ENCODE measurements at regions not wholly inside any gene's neighbourhood (a gene's known extent, or its start where the extent isn't known, plus 50 kb on each side); places are given as distances from the start of the nearest gene placed in this dataset.
"Not testable (repeated sequence)": the region's sequence is repeated elsewhere in the genome, so short reads cannot be mapped to it uniquely, and the experiment has no call there.

DNA sequence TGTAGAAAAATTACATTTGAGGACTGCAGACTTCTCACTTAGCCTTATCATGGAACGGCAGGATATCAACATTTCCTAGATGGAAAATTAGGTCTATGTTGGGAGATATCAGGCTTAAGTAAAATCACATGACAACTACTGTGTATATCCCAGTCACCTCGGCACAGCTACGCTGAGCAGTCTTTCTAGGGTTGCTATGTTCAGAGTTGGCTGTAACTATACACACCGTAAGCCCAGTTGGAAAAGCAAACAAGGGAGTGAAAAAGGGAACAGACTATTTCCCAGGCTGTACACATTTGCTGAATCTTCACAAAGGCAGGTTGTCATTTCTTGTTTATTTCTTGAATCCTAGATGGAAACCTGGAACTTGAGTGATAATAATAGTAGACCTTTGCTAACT lies 80.7 kb upstream of the PTPRK start:
- CTCF ChIA-PET, result no interaction called here

DNA sequence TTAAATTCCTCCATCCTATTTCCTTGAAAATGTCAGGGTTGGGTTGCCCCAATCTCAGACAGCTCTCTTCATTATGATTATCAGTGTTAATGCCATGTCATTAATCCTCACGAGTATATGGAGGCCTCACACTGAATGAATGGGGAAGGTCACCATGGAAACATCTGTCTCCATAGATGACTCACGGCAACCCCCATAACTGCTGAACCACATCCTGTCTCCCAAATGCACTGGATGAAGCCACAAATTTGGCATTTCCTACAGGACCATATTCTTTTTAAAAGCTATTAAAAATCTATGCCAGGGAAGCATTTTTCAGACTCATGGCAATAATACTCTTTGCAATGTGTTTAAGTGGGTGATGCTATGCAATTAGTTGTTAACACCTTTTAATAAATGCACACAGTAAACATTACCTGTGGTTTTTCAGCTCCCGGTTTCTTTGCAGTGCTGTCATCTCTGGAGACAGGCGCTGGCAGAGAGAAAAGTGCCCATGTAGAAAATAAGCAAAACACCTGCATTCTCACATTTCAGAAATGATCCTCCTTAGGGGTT lies 80.1 kb upstream of the PTPRK start:
- ChIA-PET POLR2A (interaction anchor here (0.6 kb wide), 1 partner anchor 167 kb away, joined by 4 read pairs; no protein-coding TSS in a partner anchor), CTCF (no interaction called here)
- ATAC-seq, result no peak
- Mint-ChIP-seq H3K36me3 (ENCODE audit: low read depth) (no peaks in the 10 kb centered on the region), H3K27ac (no peak overlapping the region), H3K27me3 (ENCODE audit: low read depth) (peaks cover 4% of the 10 kb centered on the region), H3K9me3 (ENCODE audit: insufficient read depth) (no peaks in the 10 kb centered on the region), H3K4me1 (ENCODE audit: low read depth) (peaks cover 8% of the 10 kb centered on the region), H3K4me3 (no peak overlapping the region)
- no peak for DNase-seq

More for the DNA sequence above, 80.7 kb upstream of the PTPRK start:
- POLR2A ChIA-PET, result no interaction called here
- no peak for DNase-seq
- peaks cover 4% of the 10 kb centered on the region for H3K27me3 Mint-ChIP-seq (ENCODE audit: low read depth)
- no peaks in the 10 kb centered on the region for H3K9me3 Mint-ChIP-seq (ENCODE audit: insufficient read depth)
- no peaks in the 10 kb centered on the region for H3K36me3 Mint-ChIP-seq (ENCODE audit: low read depth)
- H3K4me3 Mint-ChIP-seq, result no peak overlapping the region
- peaks cover 8% of the 10 kb centered on the region for H3K4me1 Mint-ChIP-seq (ENCODE audit: low read depth)
- H3K27ac Mint-ChIP-seq, result no peak overlapping the region
- ATAC-seq, result no peak

DNA sequence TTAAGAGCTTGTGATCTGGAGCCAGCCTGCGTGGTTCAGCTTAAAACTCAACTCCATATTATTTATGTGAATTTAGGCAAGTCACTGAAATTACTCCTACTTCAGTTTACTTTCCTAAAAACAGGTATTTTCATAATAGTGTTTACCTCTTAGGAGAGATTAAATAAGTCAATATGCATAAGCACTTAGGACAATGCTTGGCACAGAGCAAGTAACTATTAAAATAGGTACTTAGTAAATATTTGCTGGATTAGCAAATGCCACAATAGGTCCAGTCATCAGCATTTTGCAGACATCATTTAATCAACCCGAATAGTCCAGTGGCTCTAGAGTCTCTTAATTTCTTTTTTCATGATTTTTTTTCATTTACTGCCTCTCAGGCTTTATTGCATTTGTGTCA lies 78.6 kb upstream of the PTPRK start:
- ChIA-PET CTCF (no interaction called here), POLR2A (no interaction called here)
- Mint-ChIP-seq H3K36me3 (ENCODE audit: low read depth) (no peaks in the 10 kb centered on the region), H3K4me1 (ENCODE audit: low read depth) (peaks cover 8% of the 10 kb centered on the region), H3K27ac (no peak overlapping the region), H3K27me3 (ENCODE audit: low read depth) (peaks cover 7% of the 10 kb centered on the region), H3K9me3 (ENCODE audit: insufficient read depth) (no peaks in the 10 kb centered on the region), H3K4me3 (no peak overlapping the region)
- no peak for ATAC-seq
- no peak for DNase-seq

DNA sequence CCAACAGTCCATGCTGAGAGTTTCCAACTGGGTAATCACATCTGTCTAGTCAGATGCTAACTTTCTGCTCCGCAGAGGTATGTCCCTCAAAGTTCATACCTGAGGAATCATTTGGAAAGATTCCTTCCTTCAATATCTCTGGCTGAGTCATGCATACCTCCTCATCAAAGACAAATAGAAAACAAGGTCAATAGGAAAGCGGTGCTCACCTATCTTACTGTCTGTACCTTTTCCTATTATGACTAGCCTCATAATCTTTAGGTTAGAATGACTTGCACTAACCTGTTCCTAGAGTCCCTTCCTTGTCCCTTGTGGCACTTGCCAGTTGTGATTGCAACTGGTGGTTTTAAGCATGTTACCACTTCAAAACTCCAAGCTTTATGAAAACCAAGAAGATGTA lies 78.2 kb upstream of the PTPRK start:
- ATAC-seq, result no peak
- ChIA-PET CTCF (no interaction called here), POLR2A (no interaction called here)
- no peak overlapping the region for H3K27ac Mint-ChIP-seq
- no peak for DNase-seq
- H3K36me3 Mint-ChIP-seq (ENCODE audit: low read depth), result no peaks in the 10 kb centered on the region
- H3K4me1 Mint-ChIP-seq (ENCODE audit: low read depth), result peaks cover 8% of the 10 kb centered on the region
- H3K9me3 Mint-ChIP-seq (ENCODE audit: insufficient read depth), result no peaks in the 10 kb centered on the region
- H3K4me3 Mint-ChIP-seq, result no peak overlapping the region
- peaks cover 7% of the 10 kb centered on the region for H3K27me3 Mint-ChIP-seq (ENCODE audit: low read depth)

DNA sequence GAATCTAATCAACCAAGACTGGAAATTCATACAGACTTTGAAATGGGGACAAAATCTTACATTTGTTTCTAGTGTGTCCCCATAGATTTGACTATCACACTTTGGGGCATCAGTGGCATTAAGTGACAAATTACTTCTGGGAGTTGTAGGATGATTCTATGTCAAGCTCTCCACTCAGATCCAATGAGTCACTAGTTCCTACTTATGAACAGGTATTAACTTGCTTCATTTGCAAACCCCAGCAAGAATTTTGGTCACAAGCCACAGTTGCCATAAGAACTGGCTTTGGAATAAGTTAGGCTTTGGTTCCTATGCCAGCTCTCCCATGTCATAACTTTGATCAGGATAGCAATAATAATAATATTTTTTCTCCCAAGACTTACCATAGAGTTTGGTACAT lies 77.6 kb upstream of the PTPRK start:
- Mint-ChIP-seq H3K9me3 (ENCODE audit: insufficient read depth) (no peaks in the 10 kb centered on the region), H3K4me3 (no peak overlapping the region), H3K27me3 (ENCODE audit: low read depth) (peaks cover 7% of the 10 kb centered on the region), H3K36me3 (ENCODE audit: low read depth) (no peaks in the 10 kb centered on the region), H3K27ac (no peak overlapping the region), H3K4me1 (ENCODE audit: low read depth) (peaks cover 8% of the 10 kb centered on the region)
- ChIA-PET CTCF (no interaction called here), POLR2A (interaction anchor here (0.5 kb wide), 1 partner anchor 638 kb away, joined by 3 read pairs; no protein-coding TSS in a partner anchor)
- no peak for ATAC-seq
- DNase-seq, result no peak

DNA sequence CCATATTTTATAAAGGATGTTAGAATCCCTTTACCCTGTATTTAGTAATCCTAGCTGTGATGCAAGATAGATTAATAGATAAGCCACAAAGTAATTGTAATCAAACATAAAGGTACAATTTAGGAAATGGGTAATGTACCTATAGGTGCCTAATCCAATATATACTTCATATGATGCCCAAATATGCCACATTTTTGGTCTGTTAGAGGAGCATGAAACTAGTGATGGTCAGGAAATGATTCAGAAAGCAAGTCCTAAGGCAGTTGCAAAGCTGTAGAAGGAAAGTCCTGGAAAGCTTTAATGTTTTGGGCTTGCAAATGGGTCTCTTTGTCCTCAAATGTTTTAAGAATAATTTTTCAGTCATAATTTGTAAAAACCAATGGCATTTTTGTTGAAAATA lies 76.6 kb upstream of the PTPRK start:
- H3K36me3 Mint-ChIP-seq (ENCODE audit: low read depth), result no peaks in the 10 kb centered on the region
- no peak for DNase-seq
- ChIA-PET POLR2A (no interaction called here), CTCF (no interaction called here)
- no peak overlapping the region for H3K27ac Mint-ChIP-seq
- H3K4me1 Mint-ChIP-seq (ENCODE audit: low read depth), result peaks cover 8% of the 10 kb centered on the region
- no peaks in the 10 kb centered on the region for H3K9me3 Mint-ChIP-seq (ENCODE audit: insufficient read depth)
- no peak for ATAC-seq
- H3K27me3 Mint-ChIP-seq (ENCODE audit: low read depth), result peaks cover 10% of the 10 kb centered on the region
- no peak overlapping the region for H3K4me3 Mint-ChIP-seq

DNA sequence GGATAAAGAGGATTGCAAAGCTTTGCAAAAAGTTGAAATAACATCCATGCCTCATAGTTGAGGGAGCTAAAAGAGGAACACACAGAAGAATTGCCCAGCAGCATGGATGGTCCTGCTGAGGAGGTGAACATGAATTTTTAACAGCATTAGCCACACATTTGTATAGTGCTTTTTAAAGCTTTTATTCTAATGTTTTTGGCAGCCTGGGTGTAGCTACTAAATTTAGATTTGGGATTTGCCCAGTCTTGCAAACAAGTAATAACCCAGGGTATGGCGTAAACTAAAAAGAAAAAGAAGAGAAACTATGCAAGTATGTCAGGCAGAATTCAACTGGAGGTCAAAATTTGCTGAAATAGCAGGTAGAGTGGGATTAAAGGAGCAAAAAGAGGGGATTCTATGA lies 75.1 kb upstream of the PTPRK start:
- Mint-ChIP-seq H3K4me3 (no peak overlapping the region), H3K9me3 (ENCODE audit: insufficient read depth) (peaks cover 4% of the 10 kb centered on the region), H3K27me3 (ENCODE audit: low read depth) (peaks cover 12% of the 10 kb centered on the region), H3K4me1 (ENCODE audit: low read depth) (peaks cover 4% of the 10 kb centered on the region), H3K27ac (no peak overlapping the region), H3K36me3 (ENCODE audit: low read depth) (no peaks in the 10 kb centered on the region)
- POLR2A ChIA-PET, result no interaction called here
- CTCF ChIA-PET, result interaction anchor here (0.7 kb wide), 1 partner anchor 749 kb away, joined by 4 read pairs; no protein-coding TSS in a partner anchor
- ATAC-seq (no peak), DNase-seq (no peak)

DNA sequence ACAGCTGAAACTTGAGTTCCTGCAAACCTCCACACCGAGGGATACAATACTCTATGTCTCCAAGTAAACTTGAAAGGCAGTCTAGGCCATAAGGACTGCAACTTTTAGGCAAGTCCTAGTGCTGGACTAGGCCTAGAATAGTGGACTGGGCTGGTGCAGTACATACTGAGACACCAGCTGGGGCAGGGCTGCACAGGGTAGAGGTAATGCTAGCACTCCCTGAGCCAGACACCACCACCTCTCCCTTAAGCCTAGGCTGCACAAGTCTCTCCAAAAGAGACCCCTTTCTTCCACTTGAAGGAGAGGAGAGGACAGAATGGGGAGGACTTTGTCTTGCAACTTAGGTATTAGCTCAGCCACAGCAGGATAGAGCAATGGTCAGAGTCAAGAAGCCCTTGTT lies 65.7 kb upstream of the PTPRK start:
- Mint-ChIP-seq H3K4me1 (ENCODE audit: low read depth) (no peaks in the 10 kb centered on the region), H3K36me3 (ENCODE audit: low read depth) (no peaks in the 10 kb centered on the region), H3K9me3 (ENCODE audit: insufficient read depth) (peaks cover 9% of the 10 kb centered on the region), H3K27me3 (ENCODE audit: low read depth) (peaks cover 5% of the 10 kb centered on the region), H3K4me3 (no peak overlapping the region), H3K27ac (no peak overlapping the region)
- no peak for ATAC-seq
- ChIA-PET CTCF (no interaction called here), POLR2A (no interaction called here)
- no peak for DNase-seq

DNA sequence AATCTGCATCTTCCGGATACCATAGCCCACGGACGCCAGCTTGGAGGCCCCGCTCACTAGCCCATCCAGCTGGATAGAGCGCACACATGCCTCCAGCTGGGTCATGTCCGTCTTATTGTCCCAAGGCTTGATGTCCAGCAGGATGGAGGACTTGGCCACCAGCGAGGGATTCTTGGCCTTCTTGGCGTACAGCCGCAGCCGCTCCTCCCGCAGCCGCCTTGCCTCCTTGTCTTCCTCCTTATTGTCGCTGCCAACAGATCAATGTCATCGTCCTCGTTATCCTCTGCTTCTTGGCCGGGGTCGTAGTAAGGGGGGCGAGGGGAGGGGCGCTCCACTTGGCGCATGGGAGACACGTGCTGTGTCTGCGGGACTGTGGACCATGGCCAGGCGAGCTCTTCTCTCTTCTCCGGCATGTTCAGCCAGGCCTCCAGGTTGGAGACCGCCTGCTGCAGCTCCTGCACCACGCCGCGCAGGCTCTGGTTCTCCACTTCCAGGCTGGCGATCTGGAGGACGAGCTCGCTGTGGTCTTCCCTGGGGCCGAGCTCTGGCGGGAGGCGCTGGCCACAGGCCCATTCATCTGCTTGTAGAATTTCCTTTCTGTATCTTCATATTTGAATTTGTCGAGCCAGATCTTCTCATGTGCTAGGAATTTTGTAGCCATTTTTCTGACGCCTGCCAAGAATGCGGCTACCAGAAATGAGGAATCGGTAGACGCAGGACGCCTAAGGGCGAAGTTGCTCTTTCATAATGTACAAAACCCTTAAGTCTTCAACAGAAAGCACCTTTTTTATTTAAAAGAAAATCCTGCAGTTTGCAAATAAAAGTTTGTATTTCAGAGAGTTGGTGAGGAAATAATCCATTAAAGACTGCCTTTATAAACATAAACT lies 60.1 kb upstream of the PTPRK start:
- Mint-ChIP-seq H3K4me1 (ENCODE audit: low read depth) (peaks cover 8% of the 10 kb centered on the region), H3K27me3 (ENCODE audit: low read depth) (peaks cover 2% of the 10 kb centered on the region), H3K36me3 (ENCODE audit: low read depth) (no peaks in the 10 kb centered on the region), H3K4me3 (no peak overlapping the region), H3K9me3 (ENCODE audit: insufficient read depth) (no peaks in the 10 kb centered on the region), H3K27ac (no peak overlapping the region)
- no peak for DNase-seq
- POLR2A ChIA-PET, result no interaction called here
- CTCF ChIA-PET, result no interaction called here
- no peak for ATAC-seq

DNA sequence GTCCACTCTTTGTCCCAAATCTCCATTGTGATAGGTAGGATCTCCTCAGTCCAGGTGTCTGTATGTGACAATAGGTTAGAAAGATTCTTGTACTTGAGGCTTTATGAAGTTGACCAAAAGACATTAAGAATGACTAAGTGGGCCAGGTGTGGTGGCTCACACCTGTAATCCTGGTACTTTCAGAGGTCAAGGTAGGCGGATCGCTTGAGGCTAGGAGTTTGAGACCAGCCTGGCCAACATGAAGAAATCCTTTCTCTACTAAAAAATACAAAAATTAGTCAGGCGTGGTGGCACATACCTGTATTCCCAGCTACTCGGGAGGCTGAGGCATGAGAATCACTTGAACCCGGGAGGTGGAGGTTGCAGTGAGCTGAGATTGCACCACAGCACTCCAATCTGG lies 54.9 kb upstream of the PTPRK start:
- H3K27me3 Mint-ChIP-seq (ENCODE audit: low read depth); POLR2A ChIA-PET: not testable (repeated sequence)

DNA sequence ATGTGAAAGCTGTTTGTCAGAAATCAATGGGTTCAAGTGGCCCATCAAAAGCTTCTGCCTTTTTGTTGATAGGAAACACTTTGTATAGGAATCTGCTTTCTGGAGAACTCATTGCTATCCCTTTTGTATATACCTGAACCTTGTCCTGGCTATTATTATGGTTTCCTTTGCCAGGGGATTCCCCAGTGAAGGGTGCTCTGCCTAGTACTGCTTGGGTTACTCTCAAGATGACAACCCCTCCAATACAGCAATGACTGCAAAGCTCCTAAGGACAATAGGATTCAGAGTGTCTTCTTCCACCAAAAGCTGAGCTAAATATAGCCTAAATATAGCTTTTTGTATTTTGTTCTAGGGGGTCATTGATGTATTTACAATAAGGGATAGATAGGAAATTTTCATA lies 54.0 kb upstream of the PTPRK start:
- ChIA-PET CTCF (no interaction called here), POLR2A (interaction anchor here (0.6 kb wide), 1 partner anchor 56 kb away, joined by 3 read pairs; no protein-coding TSS in a partner anchor)
- DNase-seq (no peak), ATAC-seq (no peak)
- Mint-ChIP-seq H3K4me1 (ENCODE audit: low read depth) (peaks cover 8% of the 10 kb centered on the region), H3K9me3 (ENCODE audit: insufficient read depth) (no peaks in the 10 kb centered on the region), H3K27me3 (ENCODE audit: low read depth) (peaks cover 3% of the 10 kb centered on the region), H3K4me3 (no peak overlapping the region), H3K36me3 (ENCODE audit: low read depth) (no peaks in the 10 kb centered on the region), H3K27ac (no peak overlapping the region)

More for the DNA sequence above, 54.9 kb upstream of the PTPRK start:
- H3K27ac Mint-ChIP-seq; H3K4me3 Mint-ChIP-seq; H3K9me3 Mint-ChIP-seq (ENCODE audit: insufficient read depth); DNase-seq; ATAC-seq; H3K36me3 Mint-ChIP-seq (ENCODE audit: low read depth); CTCF ChIA-PET; H3K4me1 Mint-ChIP-seq (ENCODE audit: low read depth): not testable (repeated sequence)

DNA sequence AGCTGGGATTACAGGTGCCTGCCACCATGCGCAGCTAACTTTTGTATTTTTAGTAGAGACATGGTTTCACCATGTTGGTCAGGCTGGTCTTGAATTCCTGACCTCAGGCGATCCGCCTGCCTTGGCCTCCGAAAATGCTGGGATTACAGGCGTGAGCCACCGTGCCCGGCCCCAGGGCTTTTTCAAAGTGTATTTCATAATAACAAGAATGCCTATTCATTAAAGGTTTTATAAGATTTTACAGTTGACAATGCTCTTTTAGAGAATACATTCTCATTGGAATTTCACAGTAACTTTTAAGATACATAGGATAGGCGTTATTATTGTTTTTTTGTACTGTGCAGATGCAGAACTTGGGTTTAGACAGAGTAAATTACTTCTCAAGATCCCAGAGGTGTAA lies 52.6 kb upstream of the PTPRK start:
- Mint-ChIP-seq H3K36me3 (ENCODE audit: low read depth) (no peaks in the 10 kb centered on the region), H3K9me3 (ENCODE audit: insufficient read depth) (no peaks in the 10 kb centered on the region), H3K4me3 (no peak overlapping the region), H3K27ac (no peak overlapping the region), H3K27me3 (ENCODE audit: low read depth) (peaks cover 3% of the 10 kb centered on the region), H3K4me1 (ENCODE audit: low read depth) (peaks cover 8% of the 10 kb centered on the region)
- ChIA-PET POLR2A (no interaction called here), CTCF (no interaction called here)
- ATAC-seq (no peak), DNase-seq (no peak)
